CD8-positive, alpha-beta memory T cell (primary cell): ENCODE measurements at regions not wholly inside any gene's neighbourhood (a gene's known extent, or its start where the extent isn't known, plus 50 kb on each side); places are given as distances from the start of the nearest gene placed in this dataset.
A peak's percentile ranks its signal among the peaks of the same experiment; 100 is the strongest.

ENCODE experiments used
- CTCF ChIA-PET: fragments of 350-600 bp; sonication (Branson Sonifier 250); formaldehyde crosslinking; loops from one replicate; lab custom pipeline; 2021; ENCODE audit warnings: antibody characterized with exemption; lab: Charles Lee
- POLR2A ChIA-PET: fragments of 350-600 bp; sonication (Branson Sonifier 250); formaldehyde crosslinking; loops from one replicate; lab custom pipeline; 2021; ENCODE audit warnings: antibody characterized with exemption; lab: Charles Lee
- DNase-seq, 5 donors: peaks; one replicate each; pipeline versions ENCODE4 v3.0.0 to v3.0.0-alpha.2; 2020 to 2022; ENCODE audit warnings: mixed read lengths in 1 of 5
- H3K27ac ChIP-seq: one replicate; pipeline ENCODE4 v1.7.0; 2013; ENCODE audit warnings: low read depth, mild to moderate bottlenecking, low read length, moderate library complexity
- H3K27me3 ChIP-seq: 2 replicates; pipeline ENCODE4 v1.7.0; 2013; ENCODE audit warnings: low read length, mild to moderate bottlenecking; ENCODE audit not compliant: insufficient read depth, poor library complexity, severe bottlenecking
- H3K36me3 ChIP-seq: 2 replicates; pipeline ENCODE4 v1.7.0; 2013; ENCODE audit warnings: mild to moderate bottlenecking, low read length, moderate library complexity; ENCODE audit not compliant: insufficient read depth
- H3K4me1 ChIP-seq: 2 replicates; pipeline ENCODE4 v1.7.0; 2013; ENCODE audit warnings: mild to moderate bottlenecking, low read length, moderate library complexity; ENCODE audit not compliant: insufficient read depth
- H3K4me3 ChIP-seq: 2 replicates; pipeline ENCODE4 v1.7.0; 2013; ENCODE audit warnings: mild to moderate bottlenecking, low read length
- H3K9me3 ChIP-seq: 2 replicates; pipeline ENCODE4 v1.7.0; 2013; ENCODE audit warnings: mild to moderate bottlenecking, low read length
- H3K27ac Mint-ChIP-seq, 8 donors: one replicate each; pipeline ENCODE4 v1.8.0; 2020 to 2021; ENCODE audit warnings: mixed read lengths in 8 of 8, mild to moderate bottlenecking in 6 of 8, inconsistent platforms in 3 of 8, moderate library complexity in 3 of 8
- H3K27me3 Mint-ChIP-seq, 2 donors: one replicate each; pipeline ENCODE4 v1.8.0; 2020 to 2021; ENCODE audit warnings: mixed read lengths in 2 of 2, mild to moderate bottlenecking in 1 of 2, moderate library complexity in 1 of 2
- H3K36me3 Mint-ChIP-seq, 3 donors: one replicate each; pipeline ENCODE4 v1.8.0; 2020 to 2021; ENCODE audit warnings: mixed read lengths in 3 of 3, inconsistent platforms in 1 of 3, mild to moderate bottlenecking in 1 of 3
- H3K4me1 Mint-ChIP-seq, 3 donors: one replicate each; pipeline ENCODE4 v1.8.0; 2020 to 2021; ENCODE audit warnings: mixed read lengths in 3 of 3, inconsistent platforms in 1 of 3, mild to moderate bottlenecking in 1 of 3
- H3K4me3 Mint-ChIP-seq, 7 donors: one replicate each; pipeline ENCODE4 v1.8.0; 2020 to 2021; ENCODE audit warnings: mixed read lengths in 7 of 7, mild to moderate bottlenecking in 6 of 7, moderate library complexity in 4 of 7, inconsistent platforms in 2 of 7
- H3K9me3 Mint-ChIP-seq, 5 donors: one replicate each; pipeline ENCODE4 v1.8.0; 2020 to 2022; ENCODE audit warnings: mixed read lengths in 5 of 5, mild to moderate bottlenecking in 3 of 5, moderate library complexity in 2 of 5, inconsistent platforms in 1 of 5

DNA sequence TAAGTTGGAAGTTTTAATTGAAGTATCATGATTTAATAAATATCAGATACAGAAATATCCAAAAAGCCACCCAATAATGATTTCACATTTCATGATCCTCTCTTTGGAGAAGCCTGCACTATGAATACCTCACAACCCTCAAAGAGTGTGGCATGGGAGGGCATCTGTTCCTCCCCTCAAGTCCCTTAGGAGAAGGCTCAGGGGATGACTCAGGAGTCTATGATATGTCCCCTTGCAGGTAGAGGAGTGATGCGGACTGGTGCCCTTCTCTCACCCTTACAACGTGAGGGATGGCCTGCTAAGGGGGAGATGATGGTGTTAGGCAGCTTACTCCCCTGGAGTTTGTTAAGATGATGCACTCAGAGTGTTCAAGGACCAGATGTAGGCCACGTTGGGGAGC is 303.3 kb upstream of the DUSP10 start:
- no peak overlapping the region for H3K4me3 Mint-ChIP-seq
- H3K4me1 ChIP-seq, result no peaks in the 10 kb centered on the region
- H3K4me3 ChIP-seq, result no peak overlapping the region
- no peak for DNase-seq
- H3K9me3 ChIP-seq, result no peaks in the 10 kb centered on the region
- peaks cover 19 to 24% (median 20%) of the 10 kb centered on the region in 3 donors for H3K4me1 Mint-ChIP-seq
- ChIA-PET POLR2A (no interaction called here), CTCF (no interaction called here)
- H3K9me3 Mint-ChIP-seq, result no peaks in the 10 kb centered on the region
- H3K36me3 Mint-ChIP-seq, result no peaks in the 10 kb centered on the region
- H3K27me3 ChIP-seq, result no peaks in the 10 kb centered on the region
- H3K27me3 Mint-ChIP-seq, result no peaks in the 10 kb centered on the region
- H3K27ac Mint-ChIP-seq, result peak overlapping the region in 1 of 8 donors; percentile 15
- H3K36me3 ChIP-seq, result no peaks in the 10 kb centered on the region
- no peak overlapping the region for H3K27ac ChIP-seq

GRCh38 chr1:222043444-222044292 is 301.8 kb upstream of the DUSP10 start:
- CTCF ChIA-PET, result no interaction called here
- peaks cover 17 to 19% (median 17%) of the 10 kb centered on the region in 3 donors for H3K4me1 Mint-ChIP-seq
- H3K36me3 Mint-ChIP-seq, result no peaks in the 10 kb centered on the region
- H3K27me3 Mint-ChIP-seq, result no peaks in the 10 kb centered on the region
- H3K9me3 ChIP-seq, result no peaks in the 10 kb centered on the region
- H3K4me3 Mint-ChIP-seq, result no peak overlapping the region
- H3K27me3 ChIP-seq, result no peaks in the 10 kb centered on the region
- POLR2A ChIA-PET, result no interaction called here
- no peak overlapping the region for H3K27ac ChIP-seq
- H3K36me3 ChIP-seq, result no peaks in the 10 kb centered on the region
- no peaks in the 10 kb centered on the region for H3K4me1 ChIP-seq
- H3K9me3 Mint-ChIP-seq, result no peaks in the 10 kb centered on the region
- no peak overlapping the region for H3K27ac Mint-ChIP-seq
- H3K4me3 ChIP-seq, result no peak overlapping the region
- no peak for DNase-seq

- no peak overlapping the region for H3K4me3 ChIP-seq
- Mint-ChIP-seq H3K4me1 (peaks cover 6 to 10% (median 7%) of the 10 kb centered on the region in 3 donors), H3K4me3 (no peak overlapping the region), H3K36me3 (no peaks in the 10 kb centered on the region), H3K27ac (no peak overlapping the region), H3K9me3 (no peaks in the 10 kb centered on the region), H3K27me3 (peaks cover 0 to 1% of the 10 kb centered on the region in 2 donors)
- H3K36me3 ChIP-seq, result no peaks in the 10 kb centered on the region
- H3K9me3 ChIP-seq, result no peaks in the 10 kb centered on the region
- no peak for DNase-seq
- no peaks in the 10 kb centered on the region for H3K27me3 ChIP-seq
- CTCF ChIA-PET, result no interaction called here
- H3K4me1 ChIP-seq, result no peaks in the 10 kb centered on the region
- H3K27ac ChIP-seq, result no peak overlapping the region
- POLR2A ChIA-PET, result no interaction called here
Observed at GRCh38 chr1:222042120-222042519, 300.2 kb upstream of the DUSP10 start.

- Mint-ChIP-seq H3K9me3 (no peaks in the 10 kb centered on the region), H3K27me3 (peaks cover 6 to 8% of the 10 kb centered on the region in 2 donors), H3K27ac (no peak overlapping the region), H3K4me3 (no peak overlapping the region), H3K4me1 (peaks cover 0 to 5% (median 0%) of the 10 kb centered on the region in 3 donors), H3K36me3 (peaks cover 0 to under 1% (median 0%) of the 10 kb centered on the region in 3 donors)
- Histone ChIP-seq H3K4me3 (no peak overlapping the region), H3K4me1 (no peaks in the 10 kb centered on the region), H3K27ac (no peak overlapping the region), H3K27me3 (no peaks in the 10 kb centered on the region), H3K9me3 (no peaks in the 10 kb centered on the region), H3K36me3 (no peaks in the 10 kb centered on the region)
- ChIA-PET POLR2A (no interaction called here), CTCF (no interaction called here)
- no peak for DNase-seq
Observed at GRCh38 chr1:222040955-222041354, 299.1 kb upstream of the DUSP10 start.

GRCh38 chr1:222040121-222040805 is 298.4 kb upstream of the DUSP10 start:
- no peaks in the 10 kb centered on the region for H3K27me3 ChIP-seq
- Mint-ChIP-seq H3K27me3 (peaks cover 6 to 12% of the 10 kb centered on the region in 2 donors), H3K4me1 (no peaks in the 10 kb centered on the region), H3K4me3 (no peak overlapping the region), H3K36me3 (peaks cover 0 to 3% (median 0%) of the 10 kb centered on the region in 3 donors), H3K27ac (no peak overlapping the region), H3K9me3 (no peaks in the 10 kb centered on the region)
- no peaks in the 10 kb centered on the region for H3K4me1 ChIP-seq
- no peak overlapping the region for H3K27ac ChIP-seq
- DNase-seq, result no peak
- no peaks in the 10 kb centered on the region for H3K9me3 ChIP-seq
- no peak overlapping the region for H3K4me3 ChIP-seq
- ChIA-PET POLR2A (no interaction called here), CTCF (no interaction called here)
- no peaks in the 10 kb centered on the region for H3K36me3 ChIP-seq

DNA sequence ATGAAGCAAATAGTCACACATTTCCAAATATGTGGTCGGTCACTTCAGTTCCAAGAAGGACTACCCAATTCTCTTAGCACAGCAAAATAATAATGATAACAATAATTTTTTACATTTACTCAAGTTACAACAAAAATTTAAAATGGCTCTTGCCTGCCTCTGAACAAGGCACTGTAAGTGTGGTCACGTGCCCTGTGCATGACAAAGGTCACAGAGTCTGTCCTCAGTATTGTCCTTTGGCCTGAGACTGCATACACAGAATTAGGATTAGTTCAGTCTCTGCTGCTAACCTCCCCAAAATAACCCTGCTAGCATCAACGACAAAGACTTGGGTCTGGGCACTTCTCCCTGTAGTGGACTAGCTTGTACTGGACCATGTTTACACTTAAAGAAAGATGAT is 297.1 kb upstream of the DUSP10 start:
- H3K9me3 Mint-ChIP-seq, result no peaks in the 10 kb centered on the region
- H3K4me1 Mint-ChIP-seq, result no peaks in the 10 kb centered on the region
- Histone ChIP-seq H3K27me3 (no peaks in the 10 kb centered on the region), H3K9me3 (no peaks in the 10 kb centered on the region), H3K4me3 (no peak overlapping the region), H3K36me3 (no peaks in the 10 kb centered on the region), H3K4me1 (no peaks in the 10 kb centered on the region), H3K27ac (no peak overlapping the region)
- H3K27me3 Mint-ChIP-seq, result peaks cover 6 to 19% of the 10 kb centered on the region in 2 donors
- POLR2A ChIA-PET, result no interaction called here
- DNase-seq, result no peak
- peaks cover 0 to 3% (median 0%) of the 10 kb centered on the region in 3 donors for H3K36me3 Mint-ChIP-seq
- H3K27ac Mint-ChIP-seq, result no peak overlapping the region
- CTCF ChIA-PET, result no interaction called here
- no peak overlapping the region for H3K4me3 Mint-ChIP-seq

- CTCF ChIA-PET, result no interaction called here
- no peaks in the 10 kb centered on the region for H3K9me3 ChIP-seq
- peaks cover 0 to 3% (median 0%) of the 10 kb centered on the region in 3 donors for H3K36me3 Mint-ChIP-seq
Observed at GRCh38 chr1:222037720-222038119, 295.8 kb upstream of the DUSP10 start.

GRCh38 chr1:222034790-222035189 is 292.9 kb upstream of the DUSP10 start:
- CTCF ChIA-PET, result no interaction called here
- POLR2A ChIA-PET, result no interaction called here
- no peaks in the 10 kb centered on the region for H3K27me3 ChIP-seq
- H3K27ac ChIP-seq, result no peak overlapping the region
- H3K9me3 ChIP-seq, result no peaks in the 10 kb centered on the region
- Mint-ChIP-seq H3K4me1 (no peaks in the 10 kb centered on the region), H3K9me3 (no peaks in the 10 kb centered on the region), H3K36me3 (peaks cover 0 to 3% (median 0%) of the 10 kb centered on the region in 3 donors), H3K27ac (no peak overlapping the region), H3K4me3 (no peak overlapping the region), H3K27me3 (peaks cover 8 to 25% of the 10 kb centered on the region in 2 donors)
- no peaks in the 10 kb centered on the region for H3K4me1 ChIP-seq
- no peaks in the 10 kb centered on the region for H3K36me3 ChIP-seq
- no peak for DNase-seq
- H3K4me3 ChIP-seq, result no peak overlapping the region

More at GRCh38 chr1:222037720-222038119, 295.8 kb upstream of the DUSP10 start:
- H3K27me3 Mint-ChIP-seq, result peaks cover 8 to 25% of the 10 kb centered on the region in 2 donors
- Histone ChIP-seq H3K4me3 (no peak overlapping the region), H3K27me3 (no peaks in the 10 kb centered on the region), H3K27ac (no peak overlapping the region), H3K4me1 (no peaks in the 10 kb centered on the region), H3K36me3 (no peaks in the 10 kb centered on the region)
- DNase-seq, result no peak
- no peaks in the 10 kb centered on the region for H3K4me1 Mint-ChIP-seq
- POLR2A ChIA-PET, result no interaction called here
- H3K4me3 Mint-ChIP-seq, result no peak overlapping the region
- no peaks in the 10 kb centered on the region for H3K9me3 Mint-ChIP-seq
- no peak overlapping the region for H3K27ac Mint-ChIP-seq
